ENCODE measurements at regions not wholly inside any gene's neighbourhood (a gene's known extent, or its start where the extent isn't known, plus 50 kb on each side); places are given as distances from the start of the nearest gene placed in this dataset.

GRCh38 chr9:110095776-110096175, 112.2 kb downstream of the C9orf152 start:
- no peak for TF ChIP-seq ZFP30 (CRISPR knock-in tag; IDR thresholded peaks at IDR 0.05)
- TF ChIP-seq CREB5 (CRISPR knock-in tag; IDR thresholded peaks at IDR 0.05; ENCODE audit: low read depth) = no peak
- TF ChIP-seq PATZ1 (CRISPR knock-in tag; IDR thresholded peaks at IDR 0.05; ENCODE audit: borderline replicate concordance) = no peak
- no peak for TF ChIP-seq ZC3H10 (CRISPR knock-in tag; IDR thresholded peaks at IDR 0.05)
- TF ChIP-seq TCF4 (CRISPR knock-in tag; IDR thresholded peaks at IDR 0.05; ENCODE audit: borderline replicate concordance) = no peak
- TF ChIP-seq ISL1 (CRISPR knock-in tag; IDR thresholded peaks at IDR 0.05) = no peak
- TF ChIP-seq, protein P1, sequence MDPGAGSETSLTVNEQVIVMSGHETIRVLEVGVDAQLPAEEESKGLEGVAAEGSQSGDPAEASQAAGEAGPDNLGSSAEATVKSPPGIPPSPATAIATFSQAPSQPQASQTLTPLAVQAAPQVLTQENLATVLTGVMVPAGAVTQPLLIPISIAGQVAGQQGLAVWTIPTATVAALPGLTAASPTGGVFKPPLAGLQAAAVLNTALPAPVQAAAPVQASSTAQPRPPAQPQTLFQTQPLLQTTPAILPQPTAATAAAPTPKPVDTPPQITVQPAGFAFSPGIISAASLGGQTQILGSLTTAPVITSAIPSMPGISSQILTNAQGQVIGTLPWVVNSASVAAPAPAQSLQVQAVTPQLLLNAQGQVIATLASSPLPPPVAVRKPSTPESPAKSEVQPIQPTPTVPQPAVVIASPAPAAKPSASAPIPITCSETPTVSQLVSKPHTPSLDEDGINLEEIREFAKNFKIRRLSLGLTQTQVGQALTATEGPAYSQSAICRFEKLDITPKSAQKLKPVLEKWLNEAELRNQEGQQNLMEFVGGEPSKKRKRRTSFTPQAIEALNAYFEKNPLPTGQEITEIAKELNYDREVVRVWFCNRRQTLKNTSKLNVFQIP (CRISPR knock-in tag; IDR thresholded peaks at IDR 0.05; ENCODE audit: borderline replicate concordance, low read depth) = no peak
- no peak for TF ChIP-seq ARNTL (CRISPR knock-in tag; IDR thresholded peaks at IDR 0.05; ENCODE audit: borderline replicate concordance, low read depth)
- no peak for TF ChIP-seq ZNF8 (CRISPR knock-in tag; IDR thresholded peaks at IDR 0.05)
- no peak for TF ChIP-seq ESRRG (CRISPR knock-in tag; IDR thresholded peaks at IDR 0.05)
- no peak for TF ChIP-seq GLIS3 (CRISPR knock-in tag; IDR thresholded peaks at IDR 0.05)
- TF ChIP-seq PPARA (CRISPR knock-in tag; IDR thresholded peaks at IDR 0.05; ENCODE audit: borderline replicate concordance) = no peak
